Coronary artery (tissue), 2 donors: ENCODE measurements at regions not wholly inside any gene's neighbourhood (a gene's known extent, or its start where the extent isn't known, plus 50 kb on each side); places are given as distances from the start of the nearest gene placed in this dataset.

ENCODE experiments used
- DNase-seq: peaks from one replicate; pipeline ENCODE4 v3.0.0-alpha.2; 2017; ENCODE audit warnings: low spot score
- H3K27ac ChIP-seq, 2 donors: fragments of 200-600 bp; sonication (generic); one replicate each; pipeline ENCODE4 v1.5.1; 2016 to 2019
- H3K4me3 ChIP-seq: fragments of 200-600 bp; sonication (generic); 2 replicates; pipeline ENCODE4 v1.5.1; 2016; ENCODE audit warnings: mild to moderate bottlenecking, moderate library complexity
- CTCF ChIP-seq: fragments of 200-600 bp; sonication (generic); IDR thresholded peaks from one replicate; pipeline ENCODE4 v1.5.1; 2019; ENCODE audit warnings: antibody characterized with exemption

GRCh38 chr2:147500229-147500628 is 344.6 kb upstream of the ACVR2A start:
- Histone ChIP-seq H3K4me3 (no peak overlapping the region), H3K27ac (no peak overlapping the region)
- no peak for TF ChIP-seq CTCF
- DNase-seq: no peak

- H3K4me3 ChIP-seq: no peak overlapping the region
- no peak for DNase-seq
- H3K27ac ChIP-seq: no peak overlapping the region
- TF ChIP-seq CTCF: no peak
Observed at GRCh38 chr2:147499785-147500184, 345.0 kb upstream of the ACVR2A start.

- no peak for TF ChIP-seq CTCF
Observed at GRCh38 chr2:147495734-147496133, 349.1 kb upstream of the ACVR2A start.

GRCh38 chr2:147492471-147492870 is 352.4 kb upstream of the ACVR2A start:
- no peak overlapping the region for H3K4me3 ChIP-seq

More at GRCh38 chr2:147495734-147496133, 349.1 kb upstream of the ACVR2A start:
- DNase-seq: no peak
- no peak overlapping the region for H3K4me3 ChIP-seq
- H3K27ac ChIP-seq: no peak overlapping the region

GRCh38 chr2:147491506-147491905 is 353.3 kb upstream of the ACVR2A start:
- Histone ChIP-seq H3K27ac (no peak overlapping the region), H3K4me3 (no peak overlapping the region)
- DNase-seq: no peak
- no peak for TF ChIP-seq CTCF

More at GRCh38 chr2:147492471-147492870, 352.4 kb upstream of the ACVR2A start:
- no peak overlapping the region for H3K27ac ChIP-seq
- no peak for DNase-seq
- TF ChIP-seq CTCF: no peak

- Histone ChIP-seq H3K27ac (no peak overlapping the region), H3K4me3 (no peak overlapping the region)
- DNase-seq: no peak
- TF ChIP-seq CTCF: no peak
Observed at GRCh38 chr2:147490401-147491261, 354.2 kb upstream of the ACVR2A start.

GRCh38 chr2:147488472-147488871 is 356.4 kb upstream of the ACVR2A start:
- Histone ChIP-seq H3K27ac (no peak overlapping the region), H3K4me3 (no peak overlapping the region)
- DNase-seq: no peak
- TF ChIP-seq CTCF: no peak
